Astrocyte (in vitro differentiated cells and primary cell): ENCODE measurements at regions not wholly inside any gene's neighbourhood (a gene's known extent, or its start where the extent isn't known, plus 50 kb on each side); places are given as distances from the start of the nearest gene placed in this dataset.
A peak's percentile ranks its signal among the peaks of the same experiment; 100 is the strongest.

Experiments
- DNase-seq: peaks from one replicate; pipeline ENCODE4 v3.0.0-alpha.2; 2010; ENCODE audit warnings: low read depth
- FAIRE-seq: peaks from 2 replicates; lab custom pipeline; 2011; peaks lifted over from hg19 to GRCh38; lab: Jason Lieb, UNC
- H2AFZ ChIP-seq: 2 replicates; pipeline ENCODE4 v1.6.0; 2012; ENCODE audit warnings: low read depth, low read length, inconsistent platforms
- H3K27ac ChIP-seq: 2 replicates; pipeline ENCODE4 v1.5.1; 2011; ENCODE audit warnings: low read depth, low read length, inconsistent platforms
- H3K27me3 ChIP-seq: 2 replicates; pipeline ENCODE4 v1.6.0; 2011; ENCODE audit warnings: low read length, inconsistent platforms; ENCODE audit not compliant: insufficient read depth
- H3K36me3 ChIP-seq: 2 replicates; pipeline ENCODE4 v1.5.1; 2011; ENCODE audit warnings: low read length, inconsistent platforms; ENCODE audit not compliant: insufficient read depth
- H3K4me1 ChIP-seq: 2 replicates; pipeline ENCODE4 v1.5.1; 2011; ENCODE audit warnings: low read length, inconsistent platforms; ENCODE audit not compliant: insufficient read depth
- H3K4me2 ChIP-seq: 2 replicates; pipeline ENCODE4 v1.6.0; 2012; ENCODE audit warnings: low read length, inconsistent platforms
- H3K4me3 ChIP-seq: 2 replicates; pipeline ENCODE4 v1.5.1; 2011; ENCODE audit warnings: low read depth, mild to moderate bottlenecking, low read length, inconsistent platforms; ENCODE audit not compliant: insufficient read depth
- H3K79me2 ChIP-seq: 2 replicates; pipeline ENCODE4 v1.6.0; 2012; ENCODE audit warnings: mild to moderate bottlenecking, low read length, inconsistent platforms; ENCODE audit not compliant: insufficient read depth
- H3K9ac ChIP-seq: 2 replicates; pipeline ENCODE4 v1.6.0; 2012; ENCODE audit warnings: mild to moderate bottlenecking, low read length, inconsistent platforms
- H3K9me3 ChIP-seq: 2 replicates; pipeline ENCODE4 v1.5.1; 2012; ENCODE audit warnings: low read depth, mild to moderate bottlenecking, low read length, inconsistent platforms; ENCODE audit not compliant: insufficient read depth
- H4K20me1 ChIP-seq: 2 replicates; pipeline ENCODE4 v1.6.0; 2012; ENCODE audit warnings: low read length, inconsistent platforms; ENCODE audit not compliant: insufficient read depth
- H3K27ac Mint-ChIP-seq: one replicate; pipeline ENCODE4 v1.8.0; 2021; ENCODE audit warnings: mild to moderate bottlenecking, mixed read lengths; ENCODE audit not compliant: unreplicated experiment
- H3K27me3 Mint-ChIP-seq: one replicate; pipeline ENCODE4 v1.8.0; 2021; ENCODE audit warnings: low read depth, mixed read lengths; ENCODE audit not compliant: unreplicated experiment
- H3K36me3 Mint-ChIP-seq: one replicate; pipeline ENCODE4 v1.8.0; 2021; ENCODE audit warnings: low read depth, mixed read lengths; ENCODE audit not compliant: unreplicated experiment
- H3K4me1 Mint-ChIP-seq: one replicate; pipeline ENCODE4 v1.8.0; 2021; ENCODE audit warnings: low read depth, mixed read lengths; ENCODE audit not compliant: unreplicated experiment
- H3K4me3 Mint-ChIP-seq: one replicate; pipeline ENCODE4 v1.8.0; 2021; ENCODE audit warnings: mild to moderate bottlenecking, moderate library complexity, mixed read lengths; ENCODE audit not compliant: unreplicated experiment
- H3K9me3 Mint-ChIP-seq: one replicate; pipeline ENCODE4 v1.8.0; 2021; ENCODE audit warnings: mild to moderate bottlenecking, mixed read lengths; ENCODE audit not compliant: unreplicated experiment
- EZH2 ChIP-seq: IDR thresholded peaks from 2 replicates; pipeline ENCODE4 v1.6.1; 2012; ENCODE audit warnings: mild to moderate bottlenecking, low read length, inconsistent platforms; ENCODE audit not compliant: insufficient read depth
- TF ChIP-seq, protein P1 (sequence below): IDR thresholded peaks from 2 replicates; pipeline ENCODE4 v1.5.1; 2011; ENCODE audit warnings: low read depth, mild to moderate bottlenecking, inconsistent platforms, low read length, moderate library complexity; ENCODE audit not compliant: insufficient read depth

DNA sequence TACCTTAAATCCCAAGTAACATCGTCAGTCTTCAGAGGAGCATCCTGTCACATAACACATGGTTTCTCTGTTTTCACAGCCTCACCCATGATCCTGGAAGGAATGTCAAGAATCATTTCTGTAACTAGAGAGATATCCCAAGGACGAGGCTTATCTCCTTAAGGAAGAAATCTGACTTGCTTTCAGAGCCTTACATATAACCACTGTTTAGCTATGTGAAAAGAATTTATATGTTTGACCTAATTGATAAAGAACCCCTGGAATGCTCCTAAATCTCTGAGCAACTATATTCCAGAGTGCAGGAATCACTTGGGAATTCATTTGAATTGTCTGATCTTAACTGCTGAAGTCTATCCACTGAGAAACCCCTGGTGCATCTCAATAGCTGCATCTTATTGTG, 243.1 kb downstream of the ALDH8A1 start:
- Histone ChIP-seq H3K4me2 (peak overlapping the region; percentile 58), H3K79me2 (no peaks in the 10 kb centered on the region), H4K20me1 (no peaks in the 10 kb centered on the region), H3K27ac (peak overlapping the region; percentile 44), H3K9me3 (no peaks in the 10 kb centered on the region), H3K9ac (peak overlapping the region; percentile 48), H2AFZ (no peak overlapping the region), H3K27me3 (no peaks in the 10 kb centered on the region), H3K36me3 (no peaks in the 10 kb centered on the region), H3K4me1 (peaks cover 8% of the 10 kb centered on the region), H3K4me3 (no peak overlapping the region)
- peaks cover 4% of the 10 kb centered on the region for H3K27me3 Mint-ChIP-seq
- no peak overlapping the region for H3K4me3 Mint-ChIP-seq
- TF ChIP-seq, protein P1, sequence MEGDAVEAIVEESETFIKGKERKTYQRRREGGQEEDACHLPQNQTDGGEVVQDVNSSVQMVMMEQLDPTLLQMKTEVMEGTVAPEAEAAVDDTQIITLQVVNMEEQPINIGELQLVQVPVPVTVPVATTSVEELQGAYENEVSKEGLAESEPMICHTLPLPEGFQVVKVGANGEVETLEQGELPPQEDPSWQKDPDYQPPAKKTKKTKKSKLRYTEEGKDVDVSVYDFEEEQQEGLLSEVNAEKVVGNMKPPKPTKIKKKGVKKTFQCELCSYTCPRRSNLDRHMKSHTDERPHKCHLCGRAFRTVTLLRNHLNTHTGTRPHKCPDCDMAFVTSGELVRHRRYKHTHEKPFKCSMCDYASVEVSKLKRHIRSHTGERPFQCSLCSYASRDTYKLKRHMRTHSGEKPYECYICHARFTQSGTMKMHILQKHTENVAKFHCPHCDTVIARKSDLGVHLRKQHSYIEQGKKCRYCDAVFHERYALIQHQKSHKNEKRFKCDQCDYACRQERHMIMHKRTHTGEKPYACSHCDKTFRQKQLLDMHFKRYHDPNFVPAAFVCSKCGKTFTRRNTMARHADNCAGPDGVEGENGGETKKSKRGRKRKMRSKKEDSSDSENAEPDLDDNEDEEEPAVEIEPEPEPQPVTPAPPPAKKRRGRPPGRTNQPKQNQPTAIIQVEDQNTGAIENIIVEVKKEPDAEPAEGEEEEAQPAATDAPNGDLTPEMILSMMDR, result no peak
- no peak for TF ChIP-seq EZH2
- FAIRE-seq (peak; percentile 20), DNase-seq (peak; percentile 57)
- H3K4me1 Mint-ChIP-seq, result peaks cover 9% of the 10 kb centered on the region
- H3K36me3 Mint-ChIP-seq, result no peaks in the 10 kb centered on the region
- peak overlapping the region; percentile 53 for H3K27ac Mint-ChIP-seq
- H3K9me3 Mint-ChIP-seq, result no peaks in the 10 kb centered on the region

DNA sequence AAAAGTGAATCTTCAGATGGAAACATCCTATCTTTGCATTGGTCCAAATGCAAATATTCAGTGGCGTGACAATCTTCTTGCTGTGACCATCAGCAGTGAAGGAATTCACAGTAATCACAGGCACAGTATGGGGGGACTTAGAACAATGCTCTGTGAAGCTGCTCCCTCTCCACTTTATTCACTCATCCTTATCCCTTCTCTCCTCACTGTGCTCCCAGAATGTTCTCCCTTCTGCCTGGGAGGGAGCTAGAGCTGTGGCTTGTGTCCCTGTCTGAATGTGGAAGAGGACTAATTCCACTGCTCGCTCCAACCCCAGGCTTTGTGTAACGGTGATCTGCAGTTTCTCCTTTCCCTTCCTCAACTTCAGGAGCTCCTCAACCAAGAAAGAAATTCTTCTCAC, 243.7 kb downstream of the ALDH8A1 start:
- H3K36me3 Mint-ChIP-seq, result no peaks in the 10 kb centered on the region
- Histone ChIP-seq H3K9ac (no peak overlapping the region), H3K9me3 (no peaks in the 10 kb centered on the region), H3K4me3 (no peak overlapping the region), H3K79me2 (no peaks in the 10 kb centered on the region), H3K4me2 (no peak overlapping the region), H2AFZ (no peak overlapping the region), H3K27me3 (no peaks in the 10 kb centered on the region), H3K36me3 (no peaks in the 10 kb centered on the region), H3K27ac (no peak overlapping the region), H4K20me1 (no peaks in the 10 kb centered on the region), H3K4me1 (peaks cover 8% of the 10 kb centered on the region)
- H3K9me3 Mint-ChIP-seq, result no peaks in the 10 kb centered on the region
- no peak for TF ChIP-seq EZH2
- TF ChIP-seq, protein P1, result no peak
- H3K27ac Mint-ChIP-seq, result no peak overlapping the region
- H3K4me3 Mint-ChIP-seq, result no peak overlapping the region
- peaks cover 9% of the 10 kb centered on the region for H3K4me1 Mint-ChIP-seq
- H3K27me3 Mint-ChIP-seq, result peaks cover 10% of the 10 kb centered on the region
- no peak for DNase-seq
- FAIRE-seq, result no peak

GRCh38 chr6:134703206-134703605, 246.7 kb downstream of the ALDH8A1 start:
- Mint-ChIP-seq H3K27ac (no peak overlapping the region), H3K36me3 (no peaks in the 10 kb centered on the region), H3K27me3 (peaks cover 12% of the 10 kb centered on the region), H3K4me3 (no peak overlapping the region), H3K4me1 (peaks cover 9% of the 10 kb centered on the region), H3K9me3 (no peaks in the 10 kb centered on the region)
- H3K79me2 ChIP-seq, result no peaks in the 10 kb centered on the region
- no peak overlapping the region for H3K4me3 ChIP-seq
- TF ChIP-seq, protein P1, result no peak
- no peak for TF ChIP-seq EZH2
- H3K27me3 ChIP-seq, result no peaks in the 10 kb centered on the region
- no peak overlapping the region for H2AFZ ChIP-seq
- H3K4me1 ChIP-seq, result peaks cover 8% of the 10 kb centered on the region
- no peak for DNase-seq
- no peak overlapping the region for H3K9ac ChIP-seq
- H3K27ac ChIP-seq, result no peak overlapping the region
- no peak for FAIRE-seq
- H3K4me2 ChIP-seq, result no peak overlapping the region
- H4K20me1 ChIP-seq, result no peaks in the 10 kb centered on the region
- no peaks in the 10 kb centered on the region for H3K9me3 ChIP-seq
- H3K36me3 ChIP-seq, result no peaks in the 10 kb centered on the region
